HG03135 (cell line): ENCODE measurements at regions not wholly inside any gene's neighbourhood (a gene's known extent, or its start where the extent isn't known, plus 50 kb on each side); places are given as distances from the start of the nearest gene placed in this dataset.

Source experiments
- ATAC-seq: cut with Tn5 transposase; IDR thresholded peaks from one replicate; pipeline ENCODE4 v1.9.1; 2021; ENCODE audit warnings: mild to moderate bottlenecking, moderate library complexity; ENCODE audit not compliant: unreplicated experiment

GRCh38 chrX:38856670-38857265 lies 55.5 kb downstream of the MID1IP1 start:
- ATAC-seq, result no peak

GRCh38 chrX:38857736-38858523 lies 56.7 kb downstream of the MID1IP1 start:
- ATAC-seq, result no peak

- ATAC-seq, result no peak
These were observed 58.3 kb downstream of the MID1IP1 start for GRCh38 chrX:38859602-38860001.

GRCh38 chrX:38860106-38861013 lies 59.1 kb downstream of the MID1IP1 start:
- no peak for ATAC-seq

DNA sequence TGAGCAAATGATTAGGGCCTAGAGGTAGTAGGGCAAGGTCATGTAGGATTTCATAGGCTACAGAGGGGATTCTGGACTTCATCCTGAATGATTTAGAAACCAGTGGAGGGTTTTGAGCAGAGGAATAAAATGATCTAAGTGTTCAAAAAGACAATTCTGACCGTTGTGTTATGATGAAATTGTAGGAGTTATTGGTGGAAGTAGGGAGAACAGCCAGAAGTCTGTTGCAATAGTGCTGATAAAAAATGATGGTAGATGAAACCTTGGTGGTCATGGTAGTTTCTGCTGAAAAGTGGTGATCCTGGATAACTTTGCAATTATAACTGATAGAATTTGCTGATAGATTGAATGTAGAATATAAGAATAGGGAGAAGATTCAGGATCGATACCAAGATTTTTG lies 60.2 kb downstream of the MID1IP1 start:
- ATAC-seq, result no peak

DNA sequence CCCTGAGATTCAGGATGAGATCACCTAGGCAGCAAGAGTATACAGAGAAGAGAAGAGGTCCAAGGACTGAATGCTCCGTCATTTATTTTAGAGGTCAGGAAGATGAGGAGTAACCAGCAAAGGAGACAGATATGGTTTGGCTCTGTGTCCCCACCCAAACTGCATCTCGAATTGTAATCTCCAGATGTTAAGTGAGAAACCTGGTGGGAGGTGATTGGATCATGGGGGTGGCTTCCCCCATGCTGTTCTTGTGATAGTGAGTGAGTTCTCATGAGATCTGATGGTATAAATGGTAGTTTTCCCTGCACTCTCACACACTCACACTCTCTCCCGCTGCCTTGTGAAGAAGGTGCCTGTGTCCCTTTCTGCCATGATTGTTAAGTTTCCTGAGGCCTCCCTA lies 60.8 kb downstream of the MID1IP1 start:
- ATAC-seq, result no peak

- no peak for ATAC-seq
These were observed 62.9 kb downstream of the MID1IP1 start for GRCh38 chrX:38864165-38864564.

DNA sequence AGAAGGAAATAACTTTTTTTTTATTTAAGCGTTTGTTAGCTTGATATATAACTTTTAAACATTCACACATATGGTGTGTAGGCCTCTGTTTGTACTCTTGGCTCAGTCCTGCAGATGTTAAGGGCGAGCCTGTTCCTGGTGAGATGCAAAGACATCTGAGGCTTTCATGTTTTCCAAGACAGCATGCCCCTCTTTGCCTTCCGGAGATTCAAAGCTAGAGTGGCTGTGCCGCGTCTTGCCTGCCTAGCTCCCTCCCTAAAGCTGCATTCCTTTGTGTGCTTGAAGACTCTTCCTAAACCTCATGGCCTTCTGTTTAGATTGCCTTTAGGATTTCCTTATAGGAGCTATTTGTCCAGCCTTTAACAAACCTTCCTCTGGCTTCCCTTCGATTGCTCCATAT lies 67.1 kb downstream of the MID1IP1 start:
- ATAC-seq, result no peak

GRCh38 chrX:38868941-38869401 lies 67.7 kb downstream of the MID1IP1 start:
- no peak for ATAC-seq

DNA sequence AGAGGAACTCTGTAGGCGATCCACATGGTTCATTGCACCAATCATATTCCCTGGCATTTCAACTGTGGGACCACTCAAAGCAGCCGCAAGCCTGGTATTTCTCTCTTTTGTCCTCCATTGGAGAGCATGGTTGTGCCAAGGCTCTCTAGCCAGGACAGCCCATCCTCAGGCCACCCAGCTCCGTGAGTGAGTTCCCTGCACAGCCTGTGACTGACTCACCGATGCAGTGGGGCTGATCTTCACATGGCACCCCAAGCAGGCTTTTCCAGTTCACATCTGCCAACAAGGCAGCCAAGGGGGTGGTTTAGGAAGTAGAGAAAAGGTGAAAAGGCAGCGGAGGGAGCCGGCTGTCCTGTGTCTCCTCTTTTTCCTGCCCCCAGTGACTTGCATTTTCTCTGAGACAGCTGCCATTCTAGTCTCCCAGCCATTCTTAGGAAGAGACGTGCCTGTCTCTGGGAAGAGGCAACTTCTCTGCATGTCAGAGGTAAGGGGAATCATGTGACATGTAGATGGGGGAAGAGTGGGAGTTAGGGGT lies 69.2 kb downstream of the MID1IP1 start:
- no peak for ATAC-seq

DNA sequence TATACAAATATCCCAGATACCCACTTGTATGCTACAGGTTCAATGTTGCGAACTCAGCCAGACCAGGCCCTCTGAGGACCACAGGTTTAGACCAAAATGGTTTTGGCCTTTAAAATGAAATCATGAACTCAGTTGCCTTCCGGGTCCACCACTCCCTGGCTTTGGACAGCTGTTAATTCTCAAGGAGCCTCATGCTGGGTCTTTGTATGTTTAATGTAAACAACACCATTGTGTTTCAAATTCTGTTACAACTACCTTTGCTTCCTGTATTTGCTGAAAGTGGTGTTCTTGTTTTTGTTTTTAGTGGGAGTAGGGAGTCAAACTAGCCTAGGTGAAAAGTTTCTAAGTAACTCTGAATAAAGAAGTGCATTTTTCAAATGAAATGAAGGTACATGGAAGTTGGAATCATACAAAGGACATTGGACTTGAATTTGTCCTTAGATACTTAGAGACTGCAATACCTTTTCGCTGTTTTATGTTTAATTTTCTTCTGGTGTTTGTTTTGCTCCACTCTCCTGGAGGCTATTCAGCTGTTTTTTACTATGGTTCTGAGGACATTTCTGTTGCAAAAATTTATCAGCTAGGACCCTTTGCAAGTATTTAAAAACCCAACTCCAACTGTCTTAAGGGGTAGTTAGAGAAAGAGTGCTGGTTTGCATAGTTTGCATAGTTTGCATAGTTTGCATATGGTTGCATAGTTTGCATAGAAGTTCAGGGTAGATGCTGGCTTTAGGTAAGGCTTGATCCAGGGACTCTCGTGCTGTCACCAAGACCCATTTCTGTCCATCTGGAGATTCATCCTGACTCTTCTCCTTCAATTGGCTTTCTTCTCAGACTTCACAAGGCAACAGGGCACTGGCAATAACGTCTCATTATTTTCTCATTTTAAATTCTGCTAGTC lies 70.1 kb downstream of the MID1IP1 start:
- no peak for ATAC-seq

GRCh38 chrX:38877366-38877765 lies 76.1 kb downstream of the MID1IP1 start:
- no peak for ATAC-seq

GRCh38 chrX:38878641-38879340 lies 77.5 kb downstream of the MID1IP1 start:
- ATAC-seq, result no peak

DNA sequence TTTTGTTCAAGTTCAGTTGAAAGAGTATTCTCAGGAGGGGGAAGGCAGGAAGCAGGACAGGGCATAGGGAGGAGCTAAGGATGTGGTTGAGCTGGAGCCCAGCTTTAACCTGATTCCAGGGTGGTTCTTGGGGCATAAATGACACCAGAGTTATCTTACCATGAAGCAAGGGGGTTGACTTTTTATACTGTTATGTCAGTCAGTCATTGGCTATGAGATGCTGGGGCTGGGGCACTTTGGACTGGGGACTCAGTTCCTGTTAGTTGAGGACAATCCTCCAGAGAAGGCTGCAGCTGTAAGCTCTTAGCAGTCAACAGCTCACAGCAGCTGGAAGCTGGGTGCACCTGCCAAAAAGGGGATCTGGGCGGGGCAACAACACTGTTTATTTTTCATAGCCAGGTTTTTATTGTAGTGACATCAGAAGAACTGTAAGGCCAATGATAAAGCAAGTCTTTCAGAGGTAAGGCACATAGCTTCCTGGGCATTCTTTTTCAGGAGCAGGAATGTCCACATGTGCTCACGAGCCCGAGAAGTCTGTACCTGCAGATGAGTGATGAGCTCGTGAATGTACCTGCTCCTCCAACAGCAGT lies 78.5 kb downstream of the MID1IP1 start:
- ATAC-seq, result peak; percentile 48

GRCh38 chrX:38880296-38880854 lies 79.1 kb downstream of the MID1IP1 start:
- ATAC-seq, result no peak

- ATAC-seq, result no peak
These were observed 79.8 kb downstream of the MID1IP1 start for GRCh38 chrX:38881066-38881465.

GRCh38 chrX:38881727-38882126 lies 80.5 kb downstream of the MID1IP1 start:
- ATAC-seq, result no peak

DNA sequence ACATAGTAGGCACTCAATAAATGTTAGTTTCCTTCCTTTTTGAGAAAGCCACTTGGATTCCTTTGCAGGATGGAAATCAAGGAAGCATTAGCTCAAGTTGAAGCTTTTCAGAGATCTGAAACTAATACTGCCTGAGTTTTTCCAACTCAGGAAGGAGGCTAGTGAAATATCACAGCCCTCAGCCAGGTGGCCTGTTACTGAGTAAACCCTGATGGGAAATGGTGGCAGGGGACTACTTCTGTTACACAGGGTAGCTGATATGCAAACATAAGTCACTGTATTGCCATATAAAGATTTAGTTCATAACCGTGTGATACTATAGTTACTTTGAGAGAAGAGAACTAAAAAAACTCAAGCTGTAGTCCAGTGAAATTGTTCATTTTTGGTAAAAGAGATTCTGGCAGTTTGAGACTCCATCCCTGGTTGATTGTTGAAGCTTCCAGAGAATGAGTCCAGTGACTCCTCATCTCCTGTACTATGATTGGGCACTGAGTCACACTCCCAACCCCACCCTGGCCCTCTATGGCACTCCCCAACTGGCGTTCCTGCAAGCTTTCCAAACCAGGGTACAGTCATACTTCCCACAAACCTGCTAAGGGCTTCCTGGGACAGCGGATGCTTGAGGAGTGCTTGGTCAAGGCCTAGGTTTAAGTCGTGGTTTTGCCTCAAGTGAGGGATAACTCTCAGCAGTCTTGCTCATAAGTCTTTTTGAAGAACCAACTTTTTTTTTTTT lies 81.8 kb downstream of the MID1IP1 start:
- ATAC-seq, result no peak
